GM12878 (cell line): ENCODE measurements at regions not wholly inside any gene's neighbourhood (a gene's known extent, or its start where the extent isn't known, plus 50 kb on each side); places are given as distances from the start of the nearest gene placed in this dataset.

ENCODE experiments used
- CEBPB ChIP-seq, 2 experiments: fragments of 150-350 bp in 1 of 2; IDR thresholded peaks; 2 replicates each; pipeline ENCODE4 v1.6.1; 2012 to 2014; ENCODE audit warnings: low read depth in 2 of 2, low read length in 2 of 2, borderline replicate concordance in 1 of 2, inconsistent platforms in 1 of 2
- KDM1A ChIP-seq: fragments of 200-600 bp; sonication (generic); IDR thresholded peaks from 2 replicates; pipeline ENCODE4 v1.6.1; 2016; ENCODE audit warnings: borderline replicate concordance
- MYC ChIP-seq: IDR thresholded peaks from 2 replicates; pipeline ENCODE4 v1.6.1; 2011; ENCODE audit warnings: mild to moderate bottlenecking, low read length, moderate library complexity, inconsistent platforms; ENCODE audit not compliant: insufficient read depth, insufficient replicate concordance, insufficient read length, severe bottlenecking
- PAX5 ChIP-seq: IDR thresholded peaks from 2 replicates; pipeline ENCODE4 v1.6.1; 2011; ENCODE audit warnings: low read depth, low read length, borderline replicate concordance
- TF ChIP-seq, protein P1 (sequence below), 3 experiments: IDR thresholded peaks in 2 of 3; conservative IDR thresholded peaks in 1 of 3; 2 replicates each; pipeline ENCODE4 v1.5.1; 2011; ENCODE audit warnings: low read depth in 3 of 3, low read length in 3 of 3, mild to moderate bottlenecking in 3 of 3, control low read depth in 2 of 3, moderate library complexity in 2 of 3, inconsistent platforms in 1 of 3, mixed read lengths in 1 of 3; ENCODE audit not compliant: control insufficient read depth in 2 of 3, insufficient read depth in 1 of 3; ENCODE audit errors: extremely low read depth in 1 of 3

DNA sequence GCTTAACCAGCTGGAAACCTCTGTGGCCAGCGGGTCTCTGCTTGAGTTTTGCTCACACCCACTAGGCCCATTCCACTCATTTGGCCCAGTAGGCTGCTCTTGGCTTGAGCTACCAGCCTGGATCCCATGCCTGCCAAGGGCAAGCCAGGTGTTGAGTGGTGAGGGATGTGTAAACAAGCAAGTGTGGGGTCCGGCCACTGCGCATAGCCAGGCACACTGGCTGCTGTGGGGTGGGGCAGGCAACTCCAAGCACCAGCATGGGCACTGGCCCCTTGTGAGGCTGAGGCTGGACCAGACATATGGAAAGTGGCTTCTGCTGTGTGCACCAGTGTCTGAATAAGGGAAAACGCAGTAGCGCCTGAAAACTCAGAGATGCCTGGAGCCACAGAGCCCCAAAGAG lies 732.7 kb downstream of the NR4A2 start:
- TF ChIP-seq, protein P1, sequence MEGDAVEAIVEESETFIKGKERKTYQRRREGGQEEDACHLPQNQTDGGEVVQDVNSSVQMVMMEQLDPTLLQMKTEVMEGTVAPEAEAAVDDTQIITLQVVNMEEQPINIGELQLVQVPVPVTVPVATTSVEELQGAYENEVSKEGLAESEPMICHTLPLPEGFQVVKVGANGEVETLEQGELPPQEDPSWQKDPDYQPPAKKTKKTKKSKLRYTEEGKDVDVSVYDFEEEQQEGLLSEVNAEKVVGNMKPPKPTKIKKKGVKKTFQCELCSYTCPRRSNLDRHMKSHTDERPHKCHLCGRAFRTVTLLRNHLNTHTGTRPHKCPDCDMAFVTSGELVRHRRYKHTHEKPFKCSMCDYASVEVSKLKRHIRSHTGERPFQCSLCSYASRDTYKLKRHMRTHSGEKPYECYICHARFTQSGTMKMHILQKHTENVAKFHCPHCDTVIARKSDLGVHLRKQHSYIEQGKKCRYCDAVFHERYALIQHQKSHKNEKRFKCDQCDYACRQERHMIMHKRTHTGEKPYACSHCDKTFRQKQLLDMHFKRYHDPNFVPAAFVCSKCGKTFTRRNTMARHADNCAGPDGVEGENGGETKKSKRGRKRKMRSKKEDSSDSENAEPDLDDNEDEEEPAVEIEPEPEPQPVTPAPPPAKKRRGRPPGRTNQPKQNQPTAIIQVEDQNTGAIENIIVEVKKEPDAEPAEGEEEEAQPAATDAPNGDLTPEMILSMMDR (IDR thresholded peaks at IDR 0.05 in 2 of 3, conservative IDR thresholded peaks at IDR 0.05 in 1 of 3; ENCODE audit: control insufficient read depth in 2 of 3, extremely low read depth in 1 of 3, insufficient read depth in 1 of 3, low read depth in 3 of 3, low read length in 3 of 3), result no peak
- TF ChIP-seq CEBPB (IDR thresholded peaks at IDR 0.05; ENCODE audit: borderline replicate concordance in 1 of 2, low read depth in 2 of 2, low read length in 2 of 2) (no peak), PAX5 (no peak), KDM1A (no peak), MYC (no peak)
